NCI-H446 (cell line): ENCODE measurements at regions not wholly inside any gene's neighbourhood (a gene's known extent, or its start where the extent isn't known, plus 50 kb on each side); places are given as distances from the start of the nearest gene placed in this dataset.

Experiments used
- DNase-seq, 2 experiments: peaks; one replicate each; lab custom pipeline; 2025; lab: John Stamatoyannopoulos, UW

- DNase-seq: no peak
Measured at GRCh38 chr11:29782447-29782846, 234.4 kb downstream of the KCNA4 start.

GRCh38 chr11:29781268-29781667, 235.6 kb downstream of the KCNA4 start:
- no peak for DNase-seq

- no peak for DNase-seq
Measured at GRCh38 chr11:29780756-29781155, 236.1 kb downstream of the KCNA4 start.

GRCh38 chr11:29773656-29774264, 243.1 kb downstream of the KCNA4 start:
- no peak for DNase-seq

GRCh38 chr11:29756871-29757270, 260.0 kb downstream of the KCNA4 start:
- DNase-seq: no peak

GRCh38 chr11:29755474-29755873, 261.4 kb downstream of the KCNA4 start:
- no peak for DNase-seq

GRCh38 chr11:29751618-29752017, 265.2 kb downstream of the KCNA4 start:
- no peak for DNase-seq

- no peak for DNase-seq
Measured at GRCh38 chr11:29750392-29750791, 266.4 kb downstream of the KCNA4 start.

GRCh38 chr11:29734287-29734686, 282.5 kb downstream of the KCNA4 start:
- DNase-seq: no peak

- DNase-seq: no peak
Measured at GRCh38 chr11:29713831-29714320, 303.0 kb downstream of the KCNA4 start.

- no peak for DNase-seq
Measured at GRCh38 chr11:29712616-29713015, 304.2 kb downstream of the KCNA4 start.

GRCh38 chr11:29707924-29708323, 308.9 kb downstream of the KCNA4 start:
- DNase-seq: no peak

- no peak for DNase-seq
Measured at GRCh38 chr11:29685361-29685760, 331.5 kb downstream of the KCNA4 start.

GRCh38 chr11:29682856-29683255, 334.0 kb downstream of the KCNA4 start:
- DNase-seq: no peak

- no peak for DNase-seq
Measured at GRCh38 chr11:29679996-29680395, 336.8 kb downstream of the KCNA4 start.

GRCh38 chr11:29676993-29677392, 339.8 kb downstream of the KCNA4 start:
- no peak for DNase-seq

GRCh38 chr11:29669310-29669709, 347.5 kb downstream of the KCNA4 start:
- no peak for DNase-seq

GRCh38 chr11:29657709-29658108, 359.1 kb downstream of the KCNA4 start:
- DNase-seq: no peak

GRCh38 chr11:29656597-29656996, 360.2 kb downstream of the KCNA4 start:
- no peak for DNase-seq

- no peak for DNase-seq
Measured at GRCh38 chr11:29645373-29645772, 371.5 kb downstream of the KCNA4 start.

GRCh38 chr11:29641201-29641600, 375.6 kb downstream of the KCNA4 start:
- no peak for DNase-seq

- no peak for DNase-seq
Measured at GRCh38 chr11:29634744-29635143, 382.1 kb downstream of the KCNA4 start.

GRCh38 chr11:29634244-29634643, 382.6 kb downstream of the KCNA4 start:
- no peak for DNase-seq

GRCh38 chr11:29629286-29629685, 387.5 kb downstream of the KCNA4 start:
- DNase-seq: no peak
